ENCODE measurements at regions not wholly inside any gene's neighbourhood (a gene's known extent, or its start where the extent isn't known, plus 50 kb on each side); places are given as distances from the start of the nearest gene placed in this dataset.

GRCh38 chr2:39836638-39837037 is 57.6 kb upstream of the THUMPD2 start:
- no peak for TF ChIP-seq CTCF (IDR thresholded peaks at IDR 0.05; ENCODE audit: control extremely low read depth in 1 of 3, insufficient read depth in 1 of 3, low read depth in 1 of 3, low read length in 3 of 3)
- no peak for TF ChIP-seq KDM4A (IDR thresholded peaks at IDR 0.05; ENCODE audit: low read depth, low read length, severe bottlenecking)
- TF ChIP-seq TAF1 (IDR thresholded peaks at IDR 0.05; ENCODE audit: low read depth, low read length): no peak
- no peak for TF ChIP-seq EZH2 (IDR thresholded peaks at IDR 0.05; ENCODE audit: low read depth, low read length, severe bottlenecking)
- TF ChIP-seq CREB1 (IDR thresholded peaks at IDR 0.05): no peak
- TF ChIP-seq POLR2A (IDR thresholded peaks at IDR 0.05; ENCODE audit: control extremely low read depth in 1 of 2, low read depth in 2 of 2, low read length in 2 of 2): no peak
- no peak for TF ChIP-seq JUND (IDR thresholded peaks at IDR 0.05; ENCODE audit: low read length)
- no peak for TF ChIP-seq GABPA (IDR thresholded peaks at IDR 0.05; ENCODE audit: borderline replicate concordance, insufficient read depth, low read length)
- TF ChIP-seq POLR2AphosphoS5 (IDR thresholded peaks at IDR 0.05; ENCODE audit: low read depth, low read length): no peak

All from H1 (cell line).